Bronchial epithelial cell (primary cell): ENCODE measurements at regions not wholly inside any gene's neighbourhood (a gene's known extent, or its start where the extent isn't known, plus 50 kb on each side); places are given as distances from the start of the nearest gene placed in this dataset.
"Not testable (repeated sequence)": the region's sequence is repeated elsewhere in the genome, so short reads cannot be mapped to it uniquely, and the experiment has no call there.

Experiments used
- DNase-seq: peaks from one replicate; pipeline ENCODE4 v3.0.0-alpha.2; 2010; ENCODE audit warnings: low read depth
- FAIRE-seq: peaks from 2 replicates; lab custom pipeline; 2011; peaks lifted over from hg19 to GRCh38; lab: Jason Lieb, UNC
- H3K27me3 ChIP-seq: 2 replicates; pipeline ENCODE4 v1.5.1; 2011; ENCODE audit warnings: low read length; ENCODE audit not compliant: control insufficient read depth, insufficient read depth
- H3K36me3 ChIP-seq: 2 replicates; pipeline ENCODE4 v1.5.1; 2011; ENCODE audit warnings: low read length; ENCODE audit not compliant: control insufficient read depth, insufficient read depth
- H3K4me3 ChIP-seq: 2 replicates; pipeline ENCODE4 v1.5.1; 2011; ENCODE audit warnings: mild to moderate bottlenecking, low read depth, low read length, control low read depth
- TF ChIP-seq, protein P1 (sequence below): IDR thresholded peaks from 2 replicates; pipeline ENCODE4 v1.5.1; 2011; ENCODE audit warnings: mild to moderate bottlenecking, moderate library complexity, low read length, control low read depth, inconsistent platforms; ENCODE audit not compliant: insufficient read depth, severe bottlenecking

DNA sequence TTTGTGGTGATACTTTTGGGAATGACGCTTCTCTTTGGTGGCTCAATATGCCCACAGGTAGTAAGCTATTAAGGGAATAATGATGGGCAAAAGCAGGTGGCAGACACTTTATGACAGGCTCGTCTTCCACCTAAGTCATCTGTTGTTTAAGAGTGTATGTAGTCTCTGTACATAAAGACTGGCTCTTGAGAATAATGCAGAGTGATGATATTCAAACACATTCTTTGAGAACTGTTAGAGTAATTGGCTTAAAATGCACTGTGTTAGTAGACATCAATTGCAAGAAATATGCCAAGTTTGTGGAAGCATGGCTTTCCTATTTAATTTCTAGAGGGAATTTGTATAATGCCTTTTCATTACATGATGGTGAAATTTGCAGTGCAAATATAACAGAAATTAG, 694.8 kb upstream of the MIS18BP1 start:
- DNase-seq (no peak), FAIRE-seq (no peak)
- TF ChIP-seq, protein P1, sequence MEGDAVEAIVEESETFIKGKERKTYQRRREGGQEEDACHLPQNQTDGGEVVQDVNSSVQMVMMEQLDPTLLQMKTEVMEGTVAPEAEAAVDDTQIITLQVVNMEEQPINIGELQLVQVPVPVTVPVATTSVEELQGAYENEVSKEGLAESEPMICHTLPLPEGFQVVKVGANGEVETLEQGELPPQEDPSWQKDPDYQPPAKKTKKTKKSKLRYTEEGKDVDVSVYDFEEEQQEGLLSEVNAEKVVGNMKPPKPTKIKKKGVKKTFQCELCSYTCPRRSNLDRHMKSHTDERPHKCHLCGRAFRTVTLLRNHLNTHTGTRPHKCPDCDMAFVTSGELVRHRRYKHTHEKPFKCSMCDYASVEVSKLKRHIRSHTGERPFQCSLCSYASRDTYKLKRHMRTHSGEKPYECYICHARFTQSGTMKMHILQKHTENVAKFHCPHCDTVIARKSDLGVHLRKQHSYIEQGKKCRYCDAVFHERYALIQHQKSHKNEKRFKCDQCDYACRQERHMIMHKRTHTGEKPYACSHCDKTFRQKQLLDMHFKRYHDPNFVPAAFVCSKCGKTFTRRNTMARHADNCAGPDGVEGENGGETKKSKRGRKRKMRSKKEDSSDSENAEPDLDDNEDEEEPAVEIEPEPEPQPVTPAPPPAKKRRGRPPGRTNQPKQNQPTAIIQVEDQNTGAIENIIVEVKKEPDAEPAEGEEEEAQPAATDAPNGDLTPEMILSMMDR = no peak
- no peak overlapping the region for H3K4me3 ChIP-seq
- no peaks in the 10 kb centered on the region for H3K27me3 ChIP-seq
- no peaks in the 10 kb centered on the region for H3K36me3 ChIP-seq

DNA sequence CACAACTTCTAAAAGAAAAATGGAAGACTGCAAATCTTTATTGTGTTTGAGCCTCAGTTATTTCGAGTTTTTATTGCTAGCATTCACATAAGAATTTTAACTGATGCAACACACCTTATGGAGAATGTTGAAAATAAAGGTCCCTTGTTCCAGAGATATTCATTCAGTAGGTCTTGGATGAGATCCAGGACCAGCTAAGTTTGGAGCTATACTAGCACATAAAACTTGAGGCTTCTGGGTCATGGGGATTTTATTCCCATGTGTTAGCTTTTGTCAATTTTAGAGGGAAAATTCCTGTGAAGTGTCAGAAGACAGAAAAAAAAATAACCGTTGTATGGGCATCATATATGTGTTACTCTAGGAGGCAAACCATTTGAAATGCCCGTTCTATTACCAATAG, 693.2 kb upstream of the MIS18BP1 start:
- Histone ChIP-seq H3K4me3 (no peak overlapping the region), H3K36me3 (no peaks in the 10 kb centered on the region), H3K27me3 (no peaks in the 10 kb centered on the region)
- TF ChIP-seq, protein P1 = no peak
- no peak for FAIRE-seq
- DNase-seq = no peak

DNA sequence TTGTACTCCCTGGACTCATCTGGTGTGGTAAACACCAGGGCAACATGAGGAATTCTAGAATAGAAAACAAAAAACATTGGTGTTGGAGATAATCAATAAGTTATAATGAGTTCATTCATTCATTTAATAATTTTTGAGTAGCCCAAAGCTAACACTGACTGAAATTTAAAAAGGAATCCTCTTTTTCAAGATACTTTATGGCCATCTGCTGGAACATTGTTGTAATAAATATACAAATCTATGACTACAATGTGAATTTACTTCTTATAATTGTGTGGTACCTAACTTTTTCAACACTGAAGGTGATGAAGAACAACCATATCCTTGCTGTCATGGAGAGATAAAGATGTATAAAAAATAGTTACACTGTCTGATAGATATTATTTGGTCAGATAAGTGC, 687.3 kb upstream of the MIS18BP1 start:
- DNase-seq = peak; percentile 10
- Histone ChIP-seq H3K36me3 (no peaks in the 10 kb centered on the region), H3K27me3 (no peaks in the 10 kb centered on the region), H3K4me3 (no peak overlapping the region)
- no peak for FAIRE-seq
- TF ChIP-seq, protein P1 = no peak

DNA sequence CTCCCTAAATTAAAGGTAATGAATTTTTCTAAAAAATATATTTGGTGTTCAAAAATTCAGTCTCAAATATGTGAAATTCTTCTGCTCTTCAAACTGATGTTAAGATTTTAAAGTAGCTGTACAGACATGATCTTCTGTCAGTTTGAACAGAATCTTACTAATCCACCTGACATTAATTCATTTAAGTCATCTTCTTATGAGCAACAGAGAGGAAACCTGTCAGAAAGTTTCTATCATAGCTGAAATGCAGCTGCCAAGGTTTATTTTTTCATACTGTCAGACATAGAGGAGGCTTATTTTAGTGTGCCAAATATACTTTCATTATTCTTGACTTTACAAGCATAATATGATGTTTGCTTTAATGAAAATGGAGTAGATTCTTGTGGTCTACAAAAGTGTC, 686.6 kb upstream of the MIS18BP1 start:
- TF ChIP-seq, protein P1 = no peak
- DNase-seq (no peak), FAIRE-seq (no peak)
- Histone ChIP-seq H3K27me3 (no peaks in the 10 kb centered on the region), H3K4me3 (no peak overlapping the region), H3K36me3 (no peaks in the 10 kb centered on the region)

DNA sequence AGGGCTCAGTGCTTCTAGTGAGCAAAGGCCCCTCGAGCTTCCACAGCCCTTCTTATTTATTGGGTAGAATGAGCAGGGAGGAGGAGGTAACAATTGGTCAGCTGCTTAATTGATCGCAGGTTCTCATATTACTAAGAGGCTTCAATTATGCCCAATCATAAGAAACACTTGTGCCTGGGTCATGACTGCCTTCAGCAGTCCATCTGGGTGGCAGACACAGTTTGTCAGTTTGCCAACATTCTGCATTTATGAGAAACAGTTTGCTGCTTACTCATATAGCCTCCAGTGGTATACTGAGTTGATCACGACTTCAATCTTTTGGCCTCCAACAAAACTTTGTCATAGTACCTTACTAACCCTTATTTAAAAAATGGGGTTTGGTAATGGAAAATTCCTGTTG, 667.0 kb upstream of the MIS18BP1 start:
- not testable (repeated sequence) for FAIRE-seq, H3K36me3 ChIP-seq, H3K4me3 ChIP-seq, H3K27me3 ChIP-seq
- DNase-seq = peak; percentile 63

DNA sequence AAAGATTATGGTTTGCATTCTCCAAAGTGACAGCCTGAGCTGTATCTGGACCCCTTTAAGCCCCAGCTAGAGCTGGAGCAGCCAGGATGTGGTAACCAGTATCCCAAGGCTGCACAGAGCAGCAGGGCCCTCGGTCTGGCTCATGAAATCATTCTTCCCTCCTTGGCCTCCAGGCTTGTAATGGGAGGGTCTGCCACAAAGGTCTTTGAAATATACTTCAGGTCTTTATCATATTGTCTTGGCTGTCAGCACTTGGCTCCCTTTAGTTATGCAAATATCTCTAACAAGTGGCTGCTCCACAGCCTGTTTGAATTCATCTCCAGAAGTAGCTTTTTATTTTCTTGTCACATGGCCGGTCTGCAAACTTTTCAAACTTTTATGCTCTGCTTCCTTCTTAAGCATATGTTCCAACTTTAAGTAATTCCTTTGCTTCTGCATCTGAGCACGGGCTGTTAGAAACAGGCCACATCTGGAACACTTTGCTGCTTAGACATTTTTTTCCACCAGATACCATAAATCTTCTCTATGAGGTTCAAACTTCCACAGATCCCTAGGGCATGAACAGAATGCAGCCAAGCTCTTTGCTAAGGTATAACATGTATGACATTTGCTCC, 663.4 kb upstream of the MIS18BP1 start:
- no peaks in the 10 kb centered on the region for H3K27me3 ChIP-seq
- no peak overlapping the region for H3K4me3 ChIP-seq
- no peak for FAIRE-seq
- TF ChIP-seq, protein P1 = no peak
- DNase-seq = no peak
- H3K36me3 ChIP-seq = no peaks in the 10 kb centered on the region
